Keratinocyte (primary cell): ENCODE measurements at regions not wholly inside any gene's neighbourhood (a gene's known extent, or its start where the extent isn't known, plus 50 kb on each side); places are given as distances from the start of the nearest gene placed in this dataset.
A peak's percentile ranks its signal among the peaks of the same experiment; 100 is the strongest.

Experiments used
- DNase-seq: peaks from one replicate; pipeline ENCODE4 v3.0.0-alpha.2; 2011; ENCODE audit warnings: low read depth, missing footprints, low spot score
- FAIRE-seq: peaks from 2 replicates; lab custom pipeline; 2011; peaks lifted over from hg19 to GRCh38; lab: Jason Lieb, UNC
- H2AFZ ChIP-seq: 2 replicates; pipeline ENCODE4 v1.6.0; 2012; ENCODE audit warnings: low read length, control low read depth, inconsistent platforms; ENCODE audit not compliant: control insufficient read depth
- H3K27ac ChIP-seq: 2 replicates; pipeline ENCODE4 v1.5.1; 2011; ENCODE audit warnings: low read length; ENCODE audit not compliant: control insufficient read depth, insufficient read depth
- H3K27me3 ChIP-seq: 3 replicates; pipeline ENCODE4 v1.6.0; 2011; ENCODE audit warnings: low read length; ENCODE audit not compliant: control insufficient read depth, insufficient read depth; ENCODE audit errors: extremely low read depth
- H3K36me3 ChIP-seq, 2 experiments: 2 replicates in 1 of 2; 3 replicates in 1 of 2; pipeline ENCODE4 v1.5.1; 2011; ENCODE audit warnings: low read length in 2 of 2, mild to moderate bottlenecking in 1 of 2; ENCODE audit not compliant: control insufficient read depth in 2 of 2, insufficient read depth in 2 of 2; ENCODE audit errors: extremely low read depth in 1 of 2
- H3K4me1 ChIP-seq: 3 replicates; pipeline ENCODE4 v1.5.1; 2011; ENCODE audit warnings: low read length; ENCODE audit not compliant: control insufficient read depth, insufficient read depth; ENCODE audit errors: extremely low read depth
- H3K4me2 ChIP-seq: 3 replicates; pipeline ENCODE4 v1.6.0; 2011; ENCODE audit warnings: low read depth, low read length; ENCODE audit not compliant: control insufficient read depth, insufficient read depth; ENCODE audit errors: extremely low read depth
- H3K4me3 ChIP-seq, 3 experiments: fragments of 200-600 bp in 1 of 3; sonication (generic) in 1 of 3; 2 replicates in 2 of 3; 3 replicates in 1 of 3; pipeline ENCODE4 v1.5.1; 2011 to 2016; ENCODE audit warnings: low read length in 3 of 3, mild to moderate bottlenecking in 3 of 3, control low read depth in 2 of 3, inconsistent platforms in 1 of 3, low read depth in 1 of 3, mixed read lengths in 1 of 3, mixed run types in 1 of 3, moderate library complexity in 1 of 3; ENCODE audit not compliant: control insufficient read depth in 2 of 3, insufficient read depth in 2 of 3; ENCODE audit errors: extremely low read depth in 1 of 3
- H3K79me2 ChIP-seq: 2 replicates; pipeline ENCODE4 v1.6.0; 2012; ENCODE audit warnings: low read length; ENCODE audit not compliant: control insufficient read depth, insufficient read depth
- H3K9ac ChIP-seq: 3 replicates; pipeline ENCODE4 v1.6.0; 2011; ENCODE audit warnings: low read length; ENCODE audit not compliant: control insufficient read depth, insufficient read depth; ENCODE audit errors: extremely low read depth
- H3K9me1 ChIP-seq: 3 replicates; pipeline ENCODE4 v1.6.0; 2011; ENCODE audit warnings: low read length; ENCODE audit not compliant: control insufficient read depth, insufficient read depth; ENCODE audit errors: extremely low read depth
- H3K9me3 ChIP-seq: 2 replicates; pipeline ENCODE4 v1.5.1; 2012; ENCODE audit warnings: low read depth, low read length; ENCODE audit not compliant: control insufficient read depth
- H4K20me1 ChIP-seq: 3 replicates; pipeline ENCODE4 v1.6.0; 2011; ENCODE audit warnings: low read length; ENCODE audit not compliant: control insufficient read depth, insufficient read depth; ENCODE audit errors: extremely low read depth
- CTCF ChIP-seq, 3 experiments: IDR thresholded peaks in 1 of 3; conservative IDR thresholded peaks in 1 of 3; optimal IDR thresholded peaks in 1 of 3; 2 replicates in 2 of 3; 3 replicates in 1 of 3; pipeline versions ENCODE3 to v1.5.1; 2011; ENCODE audit warnings: low read length in 3 of 3, mild to moderate bottlenecking in 3 of 3, moderate library complexity in 2 of 3, control low read depth in 1 of 3, inconsistent platforms in 1 of 3; ENCODE audit not compliant: insufficient read depth in 2 of 3; ENCODE audit errors: extremely low read depth in 1 of 3
- EZH2 ChIP-seq: IDR thresholded peaks from one replicate; pipeline ENCODE4 v1.6.1; 2012; ENCODE audit warnings: inconsistent platforms, mild to moderate bottlenecking, low read length, moderate library complexity
- dilution Hi-C: fragments of 300-500 bp; cut with MboI; formaldehyde crosslinking; loops from one replicate; pipeline ENCODE4 v1.7.0; 2020; ENCODE audit warnings: low sequenced_read_pairs; ENCODE audit not compliant: extremely low pct_ligation_motif_present

GRCh38 chr7:79820387-79820786, 314.2 kb upstream of the GNAI1 start:
- Histone ChIP-seq H2AFZ (peak overlapping the region; percentile 42), H3K27ac (no peak overlapping the region), H3K4me2 (no peak overlapping the region), H3K4me3 (no peak overlapping the region), H3K9me1 (no peaks in the 10 kb centered on the region), H3K36me3 (no peaks in the 10 kb centered on the region), H3K9ac (no peak overlapping the region), H3K9me3 (no peaks in the 10 kb centered on the region), H3K4me1 (no peaks in the 10 kb centered on the region), H3K79me2 (no peaks in the 10 kb centered on the region), H4K20me1 (no peaks in the 10 kb centered on the region), H3K27me3 (peaks cover 3% of the 10 kb centered on the region)
- dilution Hi-C loops: no loop called here
- DNase-seq: no peak
- TF ChIP-seq CTCF (optimal IDR thresholded peaks at IDR 0.05 in 1 of 3, IDR thresholded peaks at IDR 0.05 in 1 of 3, conservative IDR thresholded peaks at IDR 0.05 in 1 of 3; ENCODE audit: extremely low read depth in 1 of 3, insufficient read depth in 2 of 3, low read length in 3 of 3) (no peak), EZH2 (no peak)
- FAIRE-seq: no peak

GRCh38 chr7:79810916-79811315, 323.7 kb upstream of the GNAI1 start:
- Histone ChIP-seq H3K4me1 (no peaks in the 10 kb centered on the region), H3K9me3 (no peaks in the 10 kb centered on the region), H3K4me2 (no peak overlapping the region), H3K79me2 (no peaks in the 10 kb centered on the region), H3K27ac (no peak overlapping the region), H3K9ac (no peak overlapping the region), H4K20me1 (no peaks in the 10 kb centered on the region), H2AFZ (no peak overlapping the region), H3K36me3 (no peaks in the 10 kb centered on the region), H3K4me3 (no peak overlapping the region), H3K27me3 (no peaks in the 10 kb centered on the region), H3K9me1 (no peaks in the 10 kb centered on the region)
- no peak for FAIRE-seq
- no peak for TF ChIP-seq CTCF (optimal IDR thresholded peaks at IDR 0.05 in 1 of 3, IDR thresholded peaks at IDR 0.05 in 1 of 3, conservative IDR thresholded peaks at IDR 0.05 in 1 of 3; ENCODE audit: extremely low read depth in 1 of 3, insufficient read depth in 2 of 3, low read length in 3 of 3)
- TF ChIP-seq EZH2: no peak
- DNase-seq: no peak
- dilution Hi-C loops: no loop called here
